ENCODE measurements at regions not wholly inside any gene's neighbourhood (a gene's known extent, or its start where the extent isn't known, plus 50 kb on each side); places are given as distances from the start of the nearest gene placed in this dataset.

DNA sequence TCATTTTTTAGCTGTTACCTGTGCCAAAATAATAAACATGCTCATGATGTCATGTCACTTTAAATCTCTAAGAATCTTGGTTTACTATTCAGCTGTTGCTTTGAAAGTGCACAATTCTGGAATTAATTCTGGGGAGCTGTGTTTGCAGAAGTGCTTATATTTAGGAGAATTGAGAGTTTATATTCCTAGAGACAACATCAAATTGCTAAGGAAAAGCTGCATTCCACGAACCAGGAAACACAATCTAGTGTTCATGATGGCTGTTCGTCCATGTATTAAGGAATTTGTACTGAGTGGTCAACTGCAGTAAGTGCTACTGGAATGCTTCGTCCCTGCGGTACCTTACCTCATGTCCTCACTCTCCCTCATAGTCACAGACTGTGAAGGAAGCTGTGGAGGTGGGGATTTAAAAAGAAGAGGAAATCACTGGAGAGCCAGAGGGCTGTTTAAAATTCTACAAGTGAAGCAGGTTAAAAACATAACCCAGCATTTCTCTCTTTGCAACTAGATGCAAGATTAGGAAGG lies 161.0 kb downstream of the TRMT11 start:
- ChIA-PET CTCF (no interaction called here), POLR2A (no interaction called here)
- no peak for TF ChIP-seq TCF7 (CRISPR knock-in tag; IDR thresholded peaks at IDR 0.05; ENCODE audit: low read depth)
- no peak for TF ChIP-seq IRF1 (CRISPR knock-in tag; IDR thresholded peaks at IDR 0.05)
- no peak for TF ChIP-seq CBFB (CRISPR knock-in tag; IDR thresholded peaks at IDR 0.05; ENCODE audit: low read depth)
- TF ChIP-seq NR3C1 (CRISPR knock-in tag; conservative IDR thresholded peaks at IDR 0.05; ENCODE audit: low read depth), result no peak
- TF ChIP-seq, protein P1, sequence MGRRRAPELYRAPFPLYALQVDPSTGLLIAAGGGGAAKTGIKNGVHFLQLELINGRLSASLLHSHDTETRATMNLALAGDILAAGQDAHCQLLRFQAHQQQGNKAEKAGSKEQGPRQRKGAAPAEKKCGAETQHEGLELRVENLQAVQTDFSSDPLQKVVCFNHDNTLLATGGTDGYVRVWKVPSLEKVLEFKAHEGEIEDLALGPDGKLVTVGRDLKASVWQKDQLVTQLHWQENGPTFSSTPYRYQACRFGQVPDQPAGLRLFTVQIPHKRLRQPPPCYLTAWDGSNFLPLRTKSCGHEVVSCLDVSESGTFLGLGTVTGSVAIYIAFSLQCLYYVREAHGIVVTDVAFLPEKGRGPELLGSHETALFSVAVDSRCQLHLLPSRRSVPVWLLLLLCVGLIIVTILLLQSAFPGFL (CRISPR knock-in tag; IDR thresholded peaks at IDR 0.05; ENCODE audit: borderline replicate concordance), result no peak
- no peak for TF ChIP-seq HMGA2 (CRISPR knock-in tag; IDR thresholded peaks at IDR 0.05)
- no peak for TF ChIP-seq ZNF138 (CRISPR knock-in tag; conservative IDR thresholded peaks at IDR 0.05)
- TF ChIP-seq GRHL2 (CRISPR knock-in tag; IDR thresholded peaks at IDR 0.05; ENCODE audit: insufficient replicate concordance, severe bottlenecking), result no peak
- no peak for TF ChIP-seq ARID4B (CRISPR knock-in tag; IDR thresholded peaks at IDR 0.05; ENCODE audit: borderline replicate concordance)
- TF ChIP-seq, protein P2, sequence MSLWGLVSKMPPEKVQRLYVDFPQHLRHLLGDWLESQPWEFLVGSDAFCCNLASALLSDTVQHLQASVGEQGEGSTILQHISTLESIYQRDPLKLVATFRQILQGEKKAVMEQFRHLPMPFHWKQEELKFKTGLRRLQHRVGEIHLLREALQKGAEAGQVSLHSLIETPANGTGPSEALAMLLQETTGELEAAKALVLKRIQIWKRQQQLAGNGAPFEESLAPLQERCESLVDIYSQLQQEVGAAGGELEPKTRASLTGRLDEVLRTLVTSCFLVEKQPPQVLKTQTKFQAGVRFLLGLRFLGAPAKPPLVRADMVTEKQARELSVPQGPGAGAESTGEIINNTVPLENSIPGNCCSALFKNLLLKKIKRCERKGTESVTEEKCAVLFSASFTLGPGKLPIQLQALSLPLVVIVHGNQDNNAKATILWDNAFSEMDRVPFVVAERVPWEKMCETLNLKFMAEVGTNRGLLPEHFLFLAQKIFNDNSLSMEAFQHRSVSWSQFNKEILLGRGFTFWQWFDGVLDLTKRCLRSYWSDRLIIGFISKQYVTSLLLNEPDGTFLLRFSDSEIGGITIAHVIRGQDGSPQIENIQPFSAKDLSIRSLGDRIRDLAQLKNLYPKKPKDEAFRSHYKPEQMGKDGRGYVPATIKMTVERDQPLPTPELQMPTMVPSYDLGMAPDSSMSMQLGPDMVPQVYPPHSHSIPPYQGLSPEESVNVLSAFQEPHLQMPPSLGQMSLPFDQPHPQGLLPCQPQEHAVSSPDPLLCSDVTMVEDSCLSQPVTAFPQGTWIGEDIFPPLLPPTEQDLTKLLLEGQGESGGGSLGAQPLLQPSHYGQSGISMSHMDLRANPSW (CRISPR knock-in tag; conservative IDR thresholded peaks at IDR 0.05; ENCODE audit: low read depth), result no peak
- no peak for TF ChIP-seq E2F5 (CRISPR knock-in tag; IDR thresholded peaks at IDR 0.05)
- no peak for TF ChIP-seq KAT7 (CRISPR knock-in tag; IDR thresholded peaks at IDR 0.05; ENCODE audit: borderline replicate concordance)
- H3K4me3 Mint-ChIP-seq, result no peak overlapping the region
- 0 out of 2 replicates have a peak, but pooled peaks have one; percentile 26 for ATAC-seq
- DNase-seq (ENCODE audit: low spot score), result no peak
- H3K9me3 Mint-ChIP-seq, result no peaks in the 10 kb centered on the region
- no peaks in the 10 kb centered on the region for H3K27me3 Mint-ChIP-seq (ENCODE audit: low read depth)
- peaks cover 18% of the 10 kb centered on the region for H3K4me1 Mint-ChIP-seq
- H3K36me3 Mint-ChIP-seq, result no peaks in the 10 kb centered on the region
- H3K27ac Mint-ChIP-seq, result peak overlapping the region; percentile 65

DNA sequence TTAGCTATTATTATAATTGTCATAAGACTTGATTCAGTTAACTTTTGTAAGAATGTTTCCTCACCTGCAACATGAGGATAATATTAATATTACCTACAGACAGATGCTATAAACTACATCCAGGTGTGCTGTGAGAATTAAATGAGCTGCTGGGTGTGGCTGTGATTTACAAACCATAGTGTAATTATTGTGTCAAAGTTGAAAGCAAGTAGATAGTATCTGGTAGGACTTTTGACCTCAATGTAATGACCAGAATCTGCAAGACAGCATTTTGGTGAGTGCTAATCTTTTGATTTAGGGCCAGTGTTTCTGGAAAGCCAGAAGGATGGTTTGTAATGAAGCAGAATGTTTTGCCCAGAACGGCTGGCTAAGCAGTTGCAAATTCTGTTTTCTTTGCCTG lies 162.5 kb downstream of the TRMT11 start:
- ChIA-PET POLR2A (no interaction called here), CTCF (no interaction called here)
- Mint-ChIP-seq H3K9me3 (no peaks in the 10 kb centered on the region), H3K4me3 (no peak overlapping the region), H3K27ac (no peak overlapping the region), H3K4me1 (peaks cover 17% of the 10 kb centered on the region), H3K27me3 (ENCODE audit: low read depth) (no peaks in the 10 kb centered on the region), H3K36me3 (no peaks in the 10 kb centered on the region)
- DNase-seq (ENCODE audit: low spot score) (no peak), ATAC-seq (no peak)
- TF ChIP-seq, protein P3, sequence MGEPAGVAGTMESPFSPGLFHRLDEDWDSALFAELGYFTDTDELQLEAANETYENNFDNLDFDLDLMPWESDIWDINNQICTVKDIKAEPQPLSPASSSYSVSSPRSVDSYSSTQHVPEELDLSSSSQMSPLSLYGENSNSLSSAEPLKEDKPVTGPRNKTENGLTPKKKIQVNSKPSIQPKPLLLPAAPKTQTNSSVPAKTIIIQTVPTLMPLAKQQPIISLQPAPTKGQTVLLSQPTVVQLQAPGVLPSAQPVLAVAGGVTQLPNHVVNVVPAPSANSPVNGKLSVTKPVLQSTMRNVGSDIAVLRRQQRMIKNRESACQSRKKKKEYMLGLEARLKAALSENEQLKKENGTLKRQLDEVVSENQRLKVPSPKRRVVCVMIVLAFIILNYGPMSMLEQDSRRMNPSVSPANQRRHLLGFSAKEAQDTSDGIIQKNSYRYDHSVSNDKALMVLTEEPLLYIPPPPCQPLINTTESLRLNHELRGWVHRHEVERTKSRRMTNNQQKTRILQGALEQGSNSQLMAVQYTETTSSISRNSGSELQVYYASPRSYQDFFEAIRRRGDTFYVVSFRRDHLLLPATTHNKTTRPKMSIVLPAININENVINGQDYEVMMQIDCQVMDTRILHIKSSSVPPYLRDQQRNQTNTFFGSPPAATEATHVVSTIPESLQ (CRISPR knock-in tag; IDR thresholded peaks at IDR 0.05), result no peak
- TF ChIP-seq, protein P4, sequence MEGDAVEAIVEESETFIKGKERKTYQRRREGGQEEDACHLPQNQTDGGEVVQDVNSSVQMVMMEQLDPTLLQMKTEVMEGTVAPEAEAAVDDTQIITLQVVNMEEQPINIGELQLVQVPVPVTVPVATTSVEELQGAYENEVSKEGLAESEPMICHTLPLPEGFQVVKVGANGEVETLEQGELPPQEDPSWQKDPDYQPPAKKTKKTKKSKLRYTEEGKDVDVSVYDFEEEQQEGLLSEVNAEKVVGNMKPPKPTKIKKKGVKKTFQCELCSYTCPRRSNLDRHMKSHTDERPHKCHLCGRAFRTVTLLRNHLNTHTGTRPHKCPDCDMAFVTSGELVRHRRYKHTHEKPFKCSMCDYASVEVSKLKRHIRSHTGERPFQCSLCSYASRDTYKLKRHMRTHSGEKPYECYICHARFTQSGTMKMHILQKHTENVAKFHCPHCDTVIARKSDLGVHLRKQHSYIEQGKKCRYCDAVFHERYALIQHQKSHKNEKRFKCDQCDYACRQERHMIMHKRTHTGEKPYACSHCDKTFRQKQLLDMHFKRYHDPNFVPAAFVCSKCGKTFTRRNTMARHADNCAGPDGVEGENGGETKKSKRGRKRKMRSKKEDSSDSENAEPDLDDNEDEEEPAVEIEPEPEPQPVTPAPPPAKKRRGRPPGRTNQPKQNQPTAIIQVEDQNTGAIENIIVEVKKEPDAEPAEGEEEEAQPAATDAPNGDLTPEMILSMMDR (IDR thresholded peaks at IDR 0.05), result no peak
- TF ChIP-seq GRHL2 (CRISPR knock-in tag; IDR thresholded peaks at IDR 0.05; ENCODE audit: insufficient replicate concordance, severe bottlenecking) (no peak), IRF2 (CRISPR knock-in tag; IDR thresholded peaks at IDR 0.05; ENCODE audit: borderline replicate concordance, low read depth) (no peak), FOXP1 (CRISPR knock-in tag; IDR thresholded peaks at IDR 0.05; ENCODE audit: borderline replicate concordance) (no peak), CBFB (CRISPR knock-in tag; IDR thresholded peaks at IDR 0.05; ENCODE audit: low read depth) (no peak), ZNF121 (CRISPR knock-in tag; IDR thresholded peaks at IDR 0.05) (no peak), SMAD3 (CRISPR knock-in tag; IDR thresholded peaks at IDR 0.05; ENCODE audit: borderline replicate concordance) (no peak), TEAD4 (CRISPR knock-in tag; IDR thresholded peaks at IDR 0.05) (no peak)

Data from WTC11 (cell line).